GM12891 (cell line): ENCODE measurements at regions not wholly inside any gene's neighbourhood (a gene's known extent, or its start where the extent isn't known, plus 50 kb on each side); places are given as distances from the start of the nearest gene placed in this dataset.
"Not testable (repeated sequence)": the region's sequence is repeated elsewhere in the genome, so short reads cannot be mapped to it uniquely, and the experiment has no call there.

Experiments used
- DNase-seq: peaks from one replicate; pipeline ENCODE4 v3.0.0; 2011; ENCODE audit warnings: low spot score; ENCODE audit not compliant: insufficient read length
- FAIRE-seq: peaks from 2 replicates; lab custom pipeline; 2011; peaks lifted over from hg19 to GRCh38; lab: Jason Lieb, UNC
- PAX5 ChIP-seq: IDR thresholded peaks from 2 replicates; pipeline ENCODE4 v1.6.1; 2011; ENCODE audit warnings: low read length, moderate library complexity, mild to moderate bottlenecking; ENCODE audit not compliant: insufficient read depth, severe bottlenecking
- POLR2A ChIP-seq: IDR thresholded peaks from 2 replicates; pipeline ENCODE4 v1.6.1; 2011; ENCODE audit warnings: low read depth, low read length, control low read depth
- POLR2AphosphoS5 ChIP-seq: IDR thresholded peaks from 2 replicates; pipeline ENCODE4 v1.6.1; 2011; ENCODE audit warnings: low read depth, low read length, control low read depth
- POU2F2 ChIP-seq: IDR thresholded peaks from 2 replicates; pipeline ENCODE4 v1.6.1; 2011; ENCODE audit warnings: low read depth, mild to moderate bottlenecking, control low read depth, low read length, moderate library complexity
- SPI1 ChIP-seq: IDR thresholded peaks from 2 replicates; pipeline ENCODE4 v1.6.1; 2011; ENCODE audit warnings: low read depth, low read length, control low read depth
- TAF1 ChIP-seq: IDR thresholded peaks from 2 replicates; pipeline ENCODE4 v1.6.1; 2011; ENCODE audit warnings: low read depth, low read length, control low read depth

GRCh38 chr3:69496856-69497255 is 111.0 kb upstream of the FRMD4B start:
- no peak for FAIRE-seq
- no peak for DNase-seq
- no peak for TF ChIP-seq SPI1
- TF ChIP-seq POLR2AphosphoS5, result no peak
- no peak for TF ChIP-seq POLR2A
- no peak for TF ChIP-seq POU2F2
- TF ChIP-seq TAF1, result no peak
- TF ChIP-seq PAX5, result no peak

DNA sequence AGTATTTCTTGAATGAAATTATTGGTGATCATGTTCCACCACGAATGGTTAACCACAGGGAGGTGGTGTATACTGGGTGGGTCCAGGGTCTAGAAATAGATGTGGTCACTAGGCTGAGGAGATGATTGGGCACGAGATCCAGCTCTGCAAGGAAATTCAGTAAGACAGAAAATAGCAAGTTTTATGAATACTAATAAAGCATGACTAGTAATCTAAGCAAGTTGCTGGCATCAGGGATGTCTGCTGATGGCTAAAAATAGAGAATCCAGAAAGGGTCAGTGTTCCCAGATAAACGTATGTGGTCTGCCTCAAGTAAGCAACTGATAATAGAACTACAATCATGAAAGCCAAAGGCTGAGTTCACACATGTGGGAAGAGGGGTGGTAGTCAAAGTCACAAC is 108.3 kb upstream of the FRMD4B start:
- FAIRE-seq (no peak), DNase-seq (no peak)
- TF ChIP-seq SPI1 (no peak), POU2F2 (no peak)

DNA sequence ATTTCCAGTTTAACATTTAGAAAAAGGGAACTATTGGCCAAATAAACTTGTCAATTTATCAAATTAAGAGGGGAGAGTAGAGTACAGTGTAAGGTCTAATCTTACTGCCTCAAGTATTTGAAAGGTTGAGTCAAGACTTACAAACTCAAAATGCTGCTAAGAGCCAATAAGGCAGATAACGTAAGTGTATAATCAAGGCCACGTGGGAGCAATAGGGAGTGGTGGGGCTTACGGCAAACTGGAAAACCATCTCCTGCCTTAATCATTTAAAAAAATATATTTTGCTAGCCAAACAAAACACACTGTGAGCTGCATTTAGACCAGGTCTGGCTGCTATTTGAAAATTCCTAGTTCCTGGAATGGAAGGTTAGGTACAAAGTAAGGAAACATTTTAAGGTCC is 107.3 kb upstream of the FRMD4B start:
- FAIRE-seq (no peak), DNase-seq (no peak)
- TF ChIP-seq PAX5 (no peak), TAF1 (no peak), POLR2A (no peak)

GRCh38 chr3:69491975-69492374 is 106.1 kb upstream of the FRMD4B start:
- FAIRE-seq (no peak), DNase-seq (no peak)
- TF ChIP-seq PAX5 (no peak), POU2F2 (no peak), TAF1 (no peak), POLR2A (no peak), POLR2AphosphoS5 (no peak), SPI1 (no peak)

DNA sequence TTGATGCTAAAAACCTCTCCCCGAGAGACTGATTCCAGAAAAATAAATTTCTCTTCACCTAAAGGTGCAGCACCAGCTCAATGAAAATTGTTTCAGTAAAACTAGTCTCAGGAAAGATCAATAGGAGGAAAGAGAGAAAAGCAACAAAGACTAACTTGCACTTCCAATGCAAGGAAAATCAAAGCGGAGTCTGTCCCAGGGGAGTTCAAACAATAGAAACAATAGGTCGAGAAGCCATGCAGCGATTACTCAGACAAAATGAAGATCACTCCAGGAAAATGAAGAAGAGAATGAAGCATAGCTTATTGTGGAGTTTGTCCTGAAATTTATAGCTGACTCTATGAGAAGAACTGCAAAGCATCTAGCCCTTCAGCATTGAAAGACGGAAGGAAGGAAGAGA is 105.1 kb upstream of the FRMD4B start:
- DNase-seq, result no peak
- FAIRE-seq, result no peak
- TF ChIP-seq TAF1 (no peak), POU2F2 (no peak), SPI1 (no peak), POLR2A (no peak), POLR2AphosphoS5 (no peak), PAX5 (no peak)

- FAIRE-seq (no peak), DNase-seq (no peak)
- TF ChIP-seq SPI1, result no peak
- no peak for TF ChIP-seq POU2F2
Measured at GRCh38 chr3:69490235-69490634, 104.3 kb upstream of the FRMD4B start.

GRCh38 chr3:69488026-69488425 is 102.1 kb upstream of the FRMD4B start:
- DNase-seq, result no peak
- TF ChIP-seq TAF1 (no peak), PAX5 (no peak), POLR2A (no peak), POU2F2 (no peak), POLR2AphosphoS5 (no peak), SPI1 (no peak)
- no peak for FAIRE-seq

GRCh38 chr3:69485489-69485888 is 99.6 kb upstream of the FRMD4B start:
- DNase-seq, result no peak
- FAIRE-seq, result no peak
- TF ChIP-seq SPI1 (no peak), POLR2AphosphoS5 (no peak), POU2F2 (no peak), POLR2A (no peak), PAX5 (no peak), TAF1 (no peak)

DNA sequence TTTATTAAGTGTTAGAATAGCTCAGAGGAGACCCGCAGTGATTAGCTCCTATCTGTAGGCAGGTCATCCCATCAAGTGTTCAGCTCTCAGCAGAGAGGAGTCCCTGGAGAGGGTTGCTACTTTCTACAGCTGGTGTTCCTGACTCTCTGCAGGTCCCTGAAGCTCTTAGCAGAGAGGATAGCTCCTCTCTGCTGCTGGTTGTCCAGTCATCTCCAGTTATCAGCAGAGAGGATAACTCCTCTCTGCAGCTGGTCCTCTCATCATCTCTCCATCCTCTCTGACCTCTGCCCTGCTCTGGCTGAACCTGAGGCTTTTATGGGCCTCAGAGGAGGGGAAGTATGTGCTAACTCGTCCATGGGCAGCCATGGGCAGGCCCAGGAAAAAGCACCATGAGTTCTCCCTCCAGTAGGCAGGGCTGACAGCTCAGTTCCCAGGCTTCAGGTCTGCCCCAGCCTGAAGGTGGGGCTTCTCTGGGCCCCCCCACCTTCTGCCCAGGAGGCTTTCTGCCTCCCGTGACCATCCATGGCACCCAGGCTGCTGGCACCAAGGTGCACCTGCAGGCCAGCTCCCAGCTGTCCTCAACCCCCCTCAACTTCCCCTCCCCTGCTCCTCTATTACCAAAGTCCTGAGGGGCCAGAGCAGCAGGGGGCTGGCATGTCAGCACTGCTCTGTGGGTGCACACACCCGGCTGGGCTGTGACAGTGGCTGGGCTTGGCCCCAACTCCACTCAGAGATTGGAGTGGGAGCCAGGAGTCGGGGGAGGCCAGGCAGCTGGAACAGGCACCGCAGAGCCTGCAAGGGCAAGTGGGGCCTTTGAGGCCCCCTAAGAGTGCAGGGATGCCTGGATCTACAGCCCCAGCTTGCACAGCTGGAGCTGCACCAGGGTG is 98.9 kb upstream of the FRMD4B start:
- TF ChIP-seq POLR2AphosphoS5 (no peak), PAX5 (no peak), POU2F2 (no peak), POLR2A (no peak), SPI1 (no peak), TAF1 (no peak)
- DNase-seq (no peak), FAIRE-seq (no peak)

- TF ChIP-seq PAX5 (no peak), POLR2AphosphoS5 (no peak), POU2F2 (no peak), TAF1 (no peak), SPI1 (no peak), POLR2A (no peak)
- DNase-seq, result no peak
- no peak for FAIRE-seq
Measured at GRCh38 chr3:69483449-69483848, 97.6 kb upstream of the FRMD4B start.

DNA sequence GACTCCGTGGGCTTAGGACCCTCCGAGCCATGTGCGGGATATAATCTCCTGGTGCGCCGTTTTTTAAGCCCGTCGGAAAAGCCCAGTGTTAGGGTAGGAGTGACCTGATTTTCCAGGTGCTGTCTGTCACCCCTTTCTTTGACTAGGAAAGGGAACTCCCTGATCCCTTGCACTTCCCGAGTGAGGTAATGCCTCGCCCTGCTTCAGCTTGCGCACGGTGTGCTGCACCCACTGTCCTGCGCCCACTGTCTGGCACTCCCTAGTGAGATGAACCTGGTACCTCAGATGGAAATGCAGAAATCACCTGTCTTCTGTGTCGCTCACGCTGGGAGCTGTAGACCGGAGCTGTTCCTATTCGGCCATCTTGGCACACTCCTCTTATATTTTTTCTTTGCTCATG is 95.1 kb upstream of the FRMD4B start:
- DNase-seq, FAIRE-seq: not testable (repeated sequence)
